Astrocyte (in vitro differentiated cells and primary cell): ENCODE measurements at regions not wholly inside any gene's neighbourhood (a gene's known extent, or its start where the extent isn't known, plus 50 kb on each side); places are given as distances from the start of the nearest gene placed in this dataset.

Source experiments
- DNase-seq: peaks from one replicate; pipeline ENCODE4 v3.0.0-alpha.2; 2010; ENCODE audit warnings: low read depth
- FAIRE-seq: peaks from 2 replicates; lab custom pipeline; 2011; peaks lifted over from hg19 to GRCh38; lab: Jason Lieb, UNC
- H2AFZ ChIP-seq: 2 replicates; pipeline ENCODE4 v1.6.0; 2012; ENCODE audit warnings: low read depth, low read length, inconsistent platforms
- H3K27ac ChIP-seq: 2 replicates; pipeline ENCODE4 v1.5.1; 2011; ENCODE audit warnings: low read depth, low read length, inconsistent platforms
- H3K27me3 ChIP-seq: 2 replicates; pipeline ENCODE4 v1.6.0; 2011; ENCODE audit warnings: low read length, inconsistent platforms; ENCODE audit not compliant: insufficient read depth
- H3K36me3 ChIP-seq: 2 replicates; pipeline ENCODE4 v1.5.1; 2011; ENCODE audit warnings: low read length, inconsistent platforms; ENCODE audit not compliant: insufficient read depth
- H3K4me1 ChIP-seq: 2 replicates; pipeline ENCODE4 v1.5.1; 2011; ENCODE audit warnings: low read length, inconsistent platforms; ENCODE audit not compliant: insufficient read depth
- H3K4me2 ChIP-seq: 2 replicates; pipeline ENCODE4 v1.6.0; 2012; ENCODE audit warnings: low read length, inconsistent platforms
- H3K4me3 ChIP-seq: 2 replicates; pipeline ENCODE4 v1.5.1; 2011; ENCODE audit warnings: low read depth, mild to moderate bottlenecking, low read length, inconsistent platforms; ENCODE audit not compliant: insufficient read depth
- H3K79me2 ChIP-seq: 2 replicates; pipeline ENCODE4 v1.6.0; 2012; ENCODE audit warnings: mild to moderate bottlenecking, low read length, inconsistent platforms; ENCODE audit not compliant: insufficient read depth
- H3K9ac ChIP-seq: 2 replicates; pipeline ENCODE4 v1.6.0; 2012; ENCODE audit warnings: mild to moderate bottlenecking, low read length, inconsistent platforms
- H3K9me3 ChIP-seq: 2 replicates; pipeline ENCODE4 v1.5.1; 2012; ENCODE audit warnings: low read depth, mild to moderate bottlenecking, low read length, inconsistent platforms; ENCODE audit not compliant: insufficient read depth
- H4K20me1 ChIP-seq: 2 replicates; pipeline ENCODE4 v1.6.0; 2012; ENCODE audit warnings: low read length, inconsistent platforms; ENCODE audit not compliant: insufficient read depth
- H3K27ac Mint-ChIP-seq: one replicate; pipeline ENCODE4 v1.8.0; 2021; ENCODE audit warnings: mild to moderate bottlenecking, mixed read lengths; ENCODE audit not compliant: unreplicated experiment
- H3K27me3 Mint-ChIP-seq: one replicate; pipeline ENCODE4 v1.8.0; 2021; ENCODE audit warnings: low read depth, mixed read lengths; ENCODE audit not compliant: unreplicated experiment
- H3K36me3 Mint-ChIP-seq: one replicate; pipeline ENCODE4 v1.8.0; 2021; ENCODE audit warnings: low read depth, mixed read lengths; ENCODE audit not compliant: unreplicated experiment
- H3K4me1 Mint-ChIP-seq: one replicate; pipeline ENCODE4 v1.8.0; 2021; ENCODE audit warnings: low read depth, mixed read lengths; ENCODE audit not compliant: unreplicated experiment
- H3K4me3 Mint-ChIP-seq: one replicate; pipeline ENCODE4 v1.8.0; 2021; ENCODE audit warnings: mild to moderate bottlenecking, moderate library complexity, mixed read lengths; ENCODE audit not compliant: unreplicated experiment
- H3K9me3 Mint-ChIP-seq: one replicate; pipeline ENCODE4 v1.8.0; 2021; ENCODE audit warnings: mild to moderate bottlenecking, mixed read lengths; ENCODE audit not compliant: unreplicated experiment
- CTCF ChIP-seq: IDR thresholded peaks from 2 replicates; pipeline ENCODE4 v1.5.1; 2011; ENCODE audit warnings: low read depth, mild to moderate bottlenecking, inconsistent platforms, low read length, moderate library complexity; ENCODE audit not compliant: insufficient read depth
- EZH2 ChIP-seq: IDR thresholded peaks from 2 replicates; pipeline ENCODE4 v1.6.1; 2012; ENCODE audit warnings: mild to moderate bottlenecking, low read length, inconsistent platforms; ENCODE audit not compliant: insufficient read depth

- no peaks in the 10 kb centered on the region for H3K79me2 ChIP-seq
- H3K4me3 Mint-ChIP-seq: no peak overlapping the region
- H3K27me3 Mint-ChIP-seq: peaks cover 27% of the 10 kb centered on the region
- no peaks in the 10 kb centered on the region for H3K36me3 ChIP-seq
- no peaks in the 10 kb centered on the region for H3K4me1 ChIP-seq
- peaks cover 3% of the 10 kb centered on the region for H3K27me3 ChIP-seq
- no peaks in the 10 kb centered on the region for H3K4me1 Mint-ChIP-seq
- no peak overlapping the region for H3K27ac Mint-ChIP-seq
- TF ChIP-seq EZH2: no peak
- no peak for TF ChIP-seq CTCF
- H3K4me2 ChIP-seq: no peak overlapping the region
- FAIRE-seq: no peak
- H3K9ac ChIP-seq: no peak overlapping the region
- DNase-seq: no peak
- no peak overlapping the region for H3K4me3 ChIP-seq
- no peak overlapping the region for H2AFZ ChIP-seq
- no peaks in the 10 kb centered on the region for H3K9me3 ChIP-seq
- H3K9me3 Mint-ChIP-seq: no peaks in the 10 kb centered on the region
- H4K20me1 ChIP-seq: no peaks in the 10 kb centered on the region
- no peak overlapping the region for H3K27ac ChIP-seq
- H3K36me3 Mint-ChIP-seq: no peaks in the 10 kb centered on the region
Measured at GRCh38 chr16:82412770-82413169, 214.0 kb upstream of the CDH13 start.

GRCh38 chr16:82405736-82406135 lies 221.0 kb upstream of the CDH13 start:
- Histone ChIP-seq H3K4me2 (no peak overlapping the region), H3K36me3 (no peaks in the 10 kb centered on the region), H3K4me3 (no peak overlapping the region), H4K20me1 (no peaks in the 10 kb centered on the region), H3K79me2 (no peaks in the 10 kb centered on the region), H3K4me1 (no peaks in the 10 kb centered on the region), H3K27me3 (peaks cover 3% of the 10 kb centered on the region), H3K27ac (no peak overlapping the region), H3K9ac (no peak overlapping the region), H3K9me3 (no peaks in the 10 kb centered on the region), H2AFZ (no peak overlapping the region)
- DNase-seq (no peak), FAIRE-seq (no peak)
- Mint-ChIP-seq H3K4me1 (no peaks in the 10 kb centered on the region), H3K27ac (no peak overlapping the region), H3K4me3 (no peak overlapping the region), H3K27me3 (peaks cover 26% of the 10 kb centered on the region), H3K36me3 (no peaks in the 10 kb centered on the region), H3K9me3 (no peaks in the 10 kb centered on the region)
- TF ChIP-seq CTCF (no peak), EZH2 (no peak)

- no peak overlapping the region for H3K4me2 ChIP-seq
- H3K27me3 ChIP-seq: peaks cover 9% of the 10 kb centered on the region
- TF ChIP-seq EZH2 (no peak), CTCF (no peak)
- no peaks in the 10 kb centered on the region for H4K20me1 ChIP-seq
- H2AFZ ChIP-seq: no peak overlapping the region
- Mint-ChIP-seq H3K27me3 (peaks cover 21% of the 10 kb centered on the region), H3K4me3 (no peak overlapping the region), H3K27ac (no peak overlapping the region), H3K9me3 (no peaks in the 10 kb centered on the region), H3K36me3 (no peaks in the 10 kb centered on the region), H3K4me1 (no peaks in the 10 kb centered on the region)
- no peaks in the 10 kb centered on the region for H3K9me3 ChIP-seq
- H3K4me3 ChIP-seq: no peak overlapping the region
- no peaks in the 10 kb centered on the region for H3K36me3 ChIP-seq
- H3K79me2 ChIP-seq: no peaks in the 10 kb centered on the region
- no peak for FAIRE-seq
- no peak overlapping the region for H3K27ac ChIP-seq
- H3K4me1 ChIP-seq: no peaks in the 10 kb centered on the region
- H3K9ac ChIP-seq: no peak overlapping the region
- no peak for DNase-seq
Measured at GRCh38 chr16:82404586-82405315, 222.0 kb upstream of the CDH13 start.
